HepG2 (cell line): ENCODE measurements at regions not wholly inside any gene's neighbourhood (a gene's known extent, or its start where the extent isn't known, plus 50 kb on each side); places are given as distances from the start of the nearest gene placed in this dataset.

Experiments
- CAMTA2 ChIP-seq: sonication (generic); formaldehyde crosslinking; IDR thresholded peaks from 2 replicates; pipeline ENCODE4 v1.4.0; 2020; ENCODE audit warnings: mild to moderate bottlenecking, missing genetic modification reagents, borderline replicate concordance
- USF2 ChIP-seq, 2 experiments: sonication (generic) in 1 of 2; formaldehyde crosslinking in 1 of 2; IDR thresholded peaks; 2 replicates each; pipeline versions ENCODE4 v1.5.1 to v1.6.1; 2011 to 2020; ENCODE audit warnings: borderline replicate concordance in 1 of 2, low read depth in 1 of 2, low read length in 1 of 2, mild to moderate bottlenecking in 1 of 2, missing genetic modification reagents in 1 of 2, moderate library complexity in 1 of 2
- ZBTB40 ChIP-seq, 2 experiments: fragments of 450-650 bp in 1 of 2; sonication (generic) in 1 of 2; formaldehyde crosslinking in 1 of 2; IDR thresholded peaks; 2 replicates each; pipeline versions ENCODE4 v1.6.1 to v1.8.0; 2016 to 2022; ENCODE audit warnings: antibody characterized with exemption in 1 of 2, mild to moderate bottlenecking in 1 of 2, missing genetic modification reagents in 1 of 2
- ZC3H13 ChIP-seq: sonication (generic); formaldehyde crosslinking; IDR thresholded peaks from 2 replicates; pipeline ENCODE4 v1.8.1; 2023; ENCODE audit warnings: mild to moderate bottlenecking, missing genetic modification reagents, moderate library complexity
- ZNF687 ChIP-seq: sonication (generic); formaldehyde crosslinking; IDR thresholded peaks from 2 replicates; pipeline ENCODE4 v1.5.1; 2020; ENCODE audit warnings: mild to moderate bottlenecking, missing genetic modification reagents, moderate library complexity

- TF ChIP-seq ZNF687 (CRISPR knock-in tag) (peak; percentile 59), ZBTB40 (IDR thresholded peaks at IDR 0.05) (no peak), ZBTB40 (CRISPR knock-in tag; IDR thresholded peaks at IDR 0.05) (0 out of 2 replicates have a peak, but pooled peaks have one; percentile 29), ZC3H13 (no peak), CAMTA2 (CRISPR knock-in tag) (no peak), USF2 (IDR thresholded peaks at IDR 0.05; ENCODE audit: low read depth, low read length) (no peak), USF2 (CRISPR knock-in tag; IDR thresholded peaks at IDR 0.05; ENCODE audit: borderline replicate concordance) (peak; percentile 73; the same call in 1 of the 2 replicates)
Observed at GRCh38 chr10:44056967-44057805, 327.7 kb downstream of the CXCL12 start (continued).
